SK-N-SH treated with all-trans-retinoic acid at 6 μM for 48 hours (cell line): ENCODE measurements at regions not wholly inside any gene's neighbourhood (a gene's known extent, or its start where the extent isn't known, plus 50 kb on each side); places are given as distances from the start of the nearest gene placed in this dataset.

Experiments used
- CSDC2 ChIP-seq: fragments of 250-450 bp; sonication (Bioruptor Pico); IDR thresholded peaks from 2 replicates; pipeline ENCODE4 v1.5.0; 2020; ENCODE audit warnings: mild to moderate bottlenecking, moderate library complexity
- ISL1 ChIP-seq: fragments of 250-450 bp; sonication (Bioruptor Pico); IDR thresholded peaks from 2 replicates; pipeline ENCODE4 v2.1.2; 2022; ENCODE audit warnings: mild to moderate bottlenecking, moderate library complexity
- OSR1 ChIP-seq: fragments of 250-450 bp; sonication (Bioruptor Pico); IDR thresholded peaks from 2 replicates; pipeline ENCODE4 v1.8.0; 2022; ENCODE audit warnings: moderate library complexity, mild to moderate bottlenecking, inconsistent platforms
- PATZ1 ChIP-seq: fragments of 250-450 bp; sonication (Bioruptor Pico); IDR thresholded peaks from 2 replicates; pipeline ENCODE4 v1.8.0; 2020; ENCODE audit warnings: mild to moderate bottlenecking, moderate library complexity, borderline replicate concordance
- POU6F1 ChIP-seq: fragments of 250-450 bp; sonication (Bioruptor Pico); IDR thresholded peaks from 2 replicates; pipeline ENCODE4 v1.8.0; 2021; ENCODE audit warnings: low read depth, mild to moderate bottlenecking, moderate library complexity, borderline replicate concordance
- PPARA ChIP-seq: fragments of 250-450 bp; sonication (Bioruptor Pico); IDR thresholded peaks from 2 replicates; pipeline ENCODE4 v1.5.0; 2020; ENCODE audit warnings: mild to moderate bottlenecking, borderline replicate concordance
- RARB ChIP-seq: fragments of 250-450 bp; sonication (Bioruptor Pico); IDR thresholded peaks from 2 replicates; pipeline ENCODE4 v1.8.0; 2021; ENCODE audit warnings: mild to moderate bottlenecking, moderate library complexity
- ZC3H10 ChIP-seq: fragments of 250-450 bp; sonication (Bioruptor Pico); IDR thresholded peaks from 2 replicates; pipeline ENCODE4 v1.5.1; 2021; ENCODE audit warnings: mild to moderate bottlenecking, moderate library complexity
- ZFP3 ChIP-seq: fragments of 250-450 bp; sonication (Bioruptor Pico); IDR thresholded peaks from 2 replicates; pipeline ENCODE4 v1.5.0; 2020; ENCODE audit warnings: mild to moderate bottlenecking, moderate library complexity
- ZFP30 ChIP-seq: fragments of 450-650 bp; formaldehyde crosslinking; IDR thresholded peaks from 2 replicates; pipeline ENCODE4 v1.5.0; 2022; ENCODE audit warnings: mild to moderate bottlenecking, moderate library complexity
- ZNF70 ChIP-seq: fragments of 450-650 bp; formaldehyde crosslinking; IDR thresholded peaks from 2 replicates; pipeline ENCODE4 v1.5.0; 2020; ENCODE audit warnings: mild to moderate bottlenecking, moderate library complexity
- ZNF8 ChIP-seq: fragments of 450-650 bp; formaldehyde crosslinking; IDR thresholded peaks from 2 replicates; pipeline ENCODE4 v1.5.0; 2020; ENCODE audit warnings: mild to moderate bottlenecking, moderate library complexity
- TF ChIP-seq, protein P1 (sequence below): fragments of 250-450 bp; sonication (Bioruptor Pico); IDR thresholded peaks from 2 replicates; pipeline ENCODE4 v1.5.1; 2020; ENCODE audit warnings: low read depth, mild to moderate bottlenecking, moderate library complexity
- TF ChIP-seq, protein P2 (sequence below): fragments of 250-450 bp; sonication (Bioruptor Pico); IDR thresholded peaks from 2 replicates; pipeline ENCODE4 v1.5.1; 2021; ENCODE audit warnings: mild to moderate bottlenecking, moderate library complexity

DNA sequence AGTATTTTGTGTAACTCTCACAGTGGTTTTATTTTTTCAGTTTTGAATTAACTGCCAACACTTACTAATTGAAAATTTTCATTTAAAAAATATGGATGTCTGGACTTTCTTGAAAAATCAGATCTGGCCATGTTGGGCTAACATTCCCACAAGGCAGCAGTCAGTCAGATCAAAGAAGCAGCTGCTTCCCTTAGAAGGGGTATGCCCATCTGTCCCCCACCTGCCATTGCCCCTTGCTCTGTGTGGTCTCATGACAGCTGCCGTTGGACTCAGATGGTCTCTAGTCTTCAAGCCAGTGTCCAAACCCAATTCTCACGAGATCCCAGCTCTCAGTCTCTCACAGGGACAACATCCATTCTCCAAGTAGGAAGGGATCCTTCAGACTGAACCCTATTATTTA, 212.1 kb upstream of the GHITM start:
- TF ChIP-seq PATZ1 (CRISPR knock-in tag) (no peak), ZC3H10 (no peak), OSR1 (no peak), ZFP3 (CRISPR knock-in tag) (no peak), CSDC2 (CRISPR knock-in tag) (no peak), PPARA (CRISPR knock-in tag) (no peak), RARB (CRISPR knock-in tag) (no peak), ZFP30 (CRISPR knock-in tag) (no peak), POU6F1 (CRISPR knock-in tag) (no peak), ZNF8 (CRISPR knock-in tag) (no peak), ZNF70 (CRISPR knock-in tag) (no peak), ISL1 (CRISPR knock-in tag) (no peak)
- TF ChIP-seq, protein P1, sequence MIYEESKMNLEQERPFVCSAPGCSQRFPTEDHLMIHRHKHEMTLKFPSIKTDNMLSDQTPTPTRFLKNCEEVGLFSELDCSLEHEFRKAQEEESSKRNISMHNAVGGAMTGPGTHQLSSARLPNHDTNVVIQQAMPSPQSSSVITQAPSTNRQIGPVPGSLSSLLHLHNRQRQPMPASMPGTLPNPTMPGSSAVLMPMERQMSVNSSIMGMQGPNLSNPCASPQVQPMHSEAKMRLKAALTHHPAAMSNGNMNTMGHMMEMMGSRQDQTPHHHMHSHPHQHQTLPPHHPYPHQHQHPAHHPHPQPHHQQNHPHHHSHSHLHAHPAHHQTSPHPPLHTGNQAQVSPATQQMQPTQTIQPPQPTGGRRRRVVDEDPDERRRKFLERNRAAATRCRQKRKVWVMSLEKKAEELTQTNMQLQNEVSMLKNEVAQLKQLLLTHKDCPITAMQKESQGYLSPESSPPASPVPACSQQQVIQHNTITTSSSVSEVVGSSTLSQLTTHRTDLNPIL (CRISPR knock-in tag) = no peak
- TF ChIP-seq, protein P2, sequence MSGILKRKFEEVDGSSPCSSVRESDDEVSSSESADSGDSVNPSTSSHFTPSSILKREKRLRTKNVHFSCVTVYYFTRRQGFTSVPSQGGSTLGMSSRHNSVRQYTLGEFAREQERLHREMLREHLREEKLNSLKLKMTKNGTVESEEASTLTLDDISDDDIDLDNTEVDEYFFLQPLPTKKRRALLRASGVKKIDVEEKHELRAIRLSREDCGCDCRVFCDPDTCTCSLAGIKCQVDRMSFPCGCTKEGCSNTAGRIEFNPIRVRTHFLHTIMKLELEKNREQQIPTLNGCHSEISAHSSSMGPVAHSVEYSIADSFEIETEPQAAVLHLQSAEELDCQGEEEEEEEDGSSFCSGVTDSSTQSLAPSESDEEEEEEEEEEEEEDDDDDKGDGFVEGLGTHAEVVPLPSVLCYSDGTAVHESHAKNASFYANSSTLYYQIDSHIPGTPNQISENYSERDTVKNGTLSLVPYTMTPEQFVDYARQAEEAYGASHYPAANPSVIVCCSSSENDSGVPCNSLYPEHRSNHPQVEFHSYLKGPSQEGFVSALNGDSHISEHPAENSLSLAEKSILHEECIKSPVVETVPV (CRISPR knock-in tag) = no peak
